Adrenal gland (tissue), 5 donors: ENCODE measurements at regions not wholly inside any gene's neighbourhood (a gene's known extent, or its start where the extent isn't known, plus 50 kb on each side); places are given as distances from the start of the nearest gene placed in this dataset.
"Not testable (repeated sequence)": the region's sequence is repeated elsewhere in the genome, so short reads cannot be mapped to it uniquely, and the experiment has no call there.

Experiments
- POLR2A ChIP-seq, 2 donors: fragments of 450-650 bp; IDR thresholded peaks; one replicate each; pipeline ENCODE4 v1.6.1; 2017; ENCODE audit warnings: antibody characterized with exemption in 2 of 2, mild to moderate bottlenecking in 2 of 2, moderate library complexity in 1 of 2
- TF ChIP-seq, protein P1 (sequence below), 6 experiments: fragments of 450-650 bp in 4 of 6; fragments of 200-600 bp in 2 of 6; sonication (generic) in 1 of 6; IDR thresholded peaks; 1 replicate in 5 of 6; 2 replicates in 1 of 6; pipeline versions ENCODE4 v1.5.1 to v1.8.0; 2016 to 2021; ENCODE audit warnings: antibody characterized with exemption in 6 of 6, mild to moderate bottlenecking in 2 of 6, moderate library complexity in 1 of 6
- donor health status: DM: no; HTN: no; CAD: no.

DNA sequence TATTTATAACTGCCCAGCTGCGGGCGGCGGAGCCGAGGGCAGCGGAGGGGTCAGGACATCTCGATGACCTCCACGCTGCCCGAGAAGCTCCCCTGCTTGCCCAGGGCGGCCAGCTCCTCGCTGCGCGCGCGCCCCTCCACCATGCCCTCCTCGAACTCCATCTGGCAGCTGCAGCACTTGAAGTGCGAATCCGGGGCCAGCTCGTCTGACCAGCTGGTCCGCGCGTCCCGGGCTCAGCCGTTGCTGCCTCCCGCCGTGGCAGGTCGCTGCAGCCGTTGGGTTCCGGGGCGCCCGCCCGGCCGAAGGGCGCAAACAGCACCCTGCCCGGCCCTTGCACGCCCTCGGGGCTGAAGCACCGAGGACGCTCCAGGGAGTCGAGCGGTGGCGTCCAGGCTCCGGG, 136.9 kb upstream of the PTPN20 start:
- TF ChIP-seq POLR2A (IDR thresholded peaks at IDR 0.05): not testable (repeated sequence)
- TF ChIP-seq, protein P1, sequence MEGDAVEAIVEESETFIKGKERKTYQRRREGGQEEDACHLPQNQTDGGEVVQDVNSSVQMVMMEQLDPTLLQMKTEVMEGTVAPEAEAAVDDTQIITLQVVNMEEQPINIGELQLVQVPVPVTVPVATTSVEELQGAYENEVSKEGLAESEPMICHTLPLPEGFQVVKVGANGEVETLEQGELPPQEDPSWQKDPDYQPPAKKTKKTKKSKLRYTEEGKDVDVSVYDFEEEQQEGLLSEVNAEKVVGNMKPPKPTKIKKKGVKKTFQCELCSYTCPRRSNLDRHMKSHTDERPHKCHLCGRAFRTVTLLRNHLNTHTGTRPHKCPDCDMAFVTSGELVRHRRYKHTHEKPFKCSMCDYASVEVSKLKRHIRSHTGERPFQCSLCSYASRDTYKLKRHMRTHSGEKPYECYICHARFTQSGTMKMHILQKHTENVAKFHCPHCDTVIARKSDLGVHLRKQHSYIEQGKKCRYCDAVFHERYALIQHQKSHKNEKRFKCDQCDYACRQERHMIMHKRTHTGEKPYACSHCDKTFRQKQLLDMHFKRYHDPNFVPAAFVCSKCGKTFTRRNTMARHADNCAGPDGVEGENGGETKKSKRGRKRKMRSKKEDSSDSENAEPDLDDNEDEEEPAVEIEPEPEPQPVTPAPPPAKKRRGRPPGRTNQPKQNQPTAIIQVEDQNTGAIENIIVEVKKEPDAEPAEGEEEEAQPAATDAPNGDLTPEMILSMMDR (IDR thresholded peaks at IDR 0.05): not testable (repeated sequence)
